H9 (cell line): ENCODE measurements at regions not wholly inside any gene's neighbourhood (a gene's known extent, or its start where the extent isn't known, plus 50 kb on each side); places are given as distances from the start of the nearest gene placed in this dataset.

Source experiments
- DNase-seq: peaks from one replicate; pipeline ENCODE4 v3.0.0-alpha.2; 2017
- H2AFZ ChIP-seq: one replicate; pipeline ENCODE4 v1.6.1; 2013; ENCODE audit warnings: mild to moderate bottlenecking, low read length, control low read depth, moderate library complexity
- H2AK5ac ChIP-seq: 2 replicates; pipeline ENCODE4 v1.6.1; 2013; ENCODE audit warnings: low read length, control low read depth, mixed read lengths; ENCODE audit not compliant: insufficient read length
- H2BK120ac ChIP-seq: one replicate; pipeline ENCODE4 v1.6.1; 2013; ENCODE audit warnings: low read depth, mild to moderate bottlenecking, low read length, control low read depth, inconsistent platforms; ENCODE audit not compliant: poor library complexity, severe bottlenecking
- H2BK12ac ChIP-seq: 2 replicates; pipeline ENCODE4 v1.6.1; 2013; ENCODE audit warnings: low read length, control low read depth, mixed read lengths, low read depth; ENCODE audit not compliant: insufficient read length
- H2BK15ac ChIP-seq: 2 replicates; pipeline ENCODE4 v1.6.1; 2013; ENCODE audit warnings: low read depth, low read length, control low read depth
- H2BK20ac ChIP-seq: one replicate; pipeline ENCODE4 v1.6.1; 2013; ENCODE audit warnings: low read depth, mild to moderate bottlenecking, low read length, control low read depth, inconsistent platforms; ENCODE audit not compliant: poor library complexity, severe bottlenecking
- H2BK5ac ChIP-seq: 2 replicates; pipeline ENCODE4 v1.6.1; 2013; ENCODE audit warnings: low read length, control low read depth, mixed read lengths; ENCODE audit not compliant: insufficient read length
- H3K14ac ChIP-seq: 2 replicates; pipeline ENCODE4 v1.6.1; 2013; ENCODE audit warnings: low read length, control low read depth; ENCODE audit not compliant: insufficient read depth
- H3K18ac ChIP-seq: 2 replicates; pipeline ENCODE4 v1.6.1; 2013; ENCODE audit warnings: low read depth, mild to moderate bottlenecking, mixed read lengths, low read length, control low read depth; ENCODE audit not compliant: insufficient read length
- H3K23ac ChIP-seq: 2 replicates; pipeline ENCODE4 v1.6.1; 2013; ENCODE audit warnings: low read length, control low read depth, mixed read lengths, low read depth; ENCODE audit not compliant: insufficient read length
- H3K23me2 ChIP-seq: 2 replicates; pipeline ENCODE4 v1.6.1; 2013; ENCODE audit warnings: low read depth, mild to moderate bottlenecking, mixed read lengths, low read length, control low read depth; ENCODE audit not compliant: insufficient read length, poor library complexity, severe bottlenecking
- H3K27ac ChIP-seq: 2 replicates; pipeline ENCODE4 v1.5.1; 2013; ENCODE audit warnings: low read length, control low read depth, mixed read lengths, low read depth; ENCODE audit not compliant: insufficient read length
- H3K27me3 ChIP-seq: 2 replicates; pipeline ENCODE4 v1.6.1; 2013; ENCODE audit warnings: low read length, control low read depth, inconsistent platforms; ENCODE audit not compliant: insufficient read depth
- H3K4ac ChIP-seq: 2 replicates; pipeline ENCODE4 v1.6.1; 2013; ENCODE audit warnings: low read depth, mild to moderate bottlenecking, control low read depth, inconsistent platforms, low read length, moderate library complexity
- H3K4me1 ChIP-seq: 2 replicates; pipeline ENCODE4 v1.6.1; 2013; ENCODE audit warnings: low read length, control low read depth, inconsistent platforms; ENCODE audit not compliant: insufficient read depth
- H3K4me2 ChIP-seq: 2 replicates; pipeline ENCODE4 v1.6.1; 2013; ENCODE audit warnings: low read length, control low read depth, mixed read lengths; ENCODE audit not compliant: insufficient read length, insufficient read depth
- H3K56ac ChIP-seq: 2 replicates; pipeline ENCODE4 v1.6.1; 2013; ENCODE audit warnings: low read depth, mild to moderate bottlenecking, mixed read lengths, low read length, control low read depth; ENCODE audit not compliant: insufficient read length
- H3K79me1 ChIP-seq: 2 replicates; pipeline ENCODE4 v1.6.1; 2013; ENCODE audit warnings: low read depth, mild to moderate bottlenecking, moderate library complexity, low read length, control low read depth, inconsistent platforms; ENCODE audit not compliant: insufficient read depth, poor library complexity, severe bottlenecking
- H3K79me2 ChIP-seq: 2 replicates; pipeline ENCODE4 v1.6.1; 2013; ENCODE audit warnings: low read length, control low read depth, inconsistent platforms; ENCODE audit not compliant: insufficient read depth
- H3K9ac ChIP-seq: 2 replicates; pipeline ENCODE4 v1.6.1; 2013; ENCODE audit warnings: low read length, control low read depth, mixed read lengths; ENCODE audit not compliant: insufficient read length; ENCODE audit errors: extremely low read depth
- H3K9me3 ChIP-seq: one replicate; pipeline ENCODE4 v1.6.1; 2013; ENCODE audit warnings: low read depth, low read length, inconsistent platforms; ENCODE audit not compliant: control insufficient read depth
- H3T11ph ChIP-seq: one replicate; pipeline ENCODE4 v1.6.1; 2013; ENCODE audit warnings: mild to moderate bottlenecking, low read length, control low read depth, inconsistent platforms
- H4K20me1 ChIP-seq: one replicate; pipeline ENCODE4 v1.6.1; 2013; ENCODE audit not compliant: control insufficient read depth, insufficient read length, insufficient read depth
- H4K5ac ChIP-seq: 2 replicates; pipeline ENCODE4 v1.6.1; 2013; ENCODE audit warnings: low read depth, mild to moderate bottlenecking, mixed read lengths, low read length, control low read depth; ENCODE audit not compliant: insufficient read length
- H4K8ac ChIP-seq: replicated peaks from 2 replicates; pipeline ENCODE4 v1.6.1; 2013; ENCODE audit warnings: low read length, control low read depth, mixed read lengths, low read depth; ENCODE audit not compliant: insufficient read length
- H4K91ac ChIP-seq: 2 replicates; pipeline ENCODE4 v1.6.1; 2013; ENCODE audit warnings: low read depth, mild to moderate bottlenecking, moderate library complexity, mixed read lengths, low read length, control low read depth; ENCODE audit not compliant: insufficient read length
- H3K27ac Mint-ChIP-seq, 3 experiments: 2 replicates in 2 of 3; 3 replicates in 1 of 3; pipeline ENCODE4 v1.8.0; 2020 to 2021; ENCODE audit warnings: mixed read lengths in 3 of 3, mild to moderate bottlenecking in 1 of 3, moderate library complexity in 1 of 3
- H3K27me3 Mint-ChIP-seq: 2 replicates; pipeline ENCODE4 v1.8.0; 2021; ENCODE audit warnings: low read depth, mild to moderate bottlenecking, moderate library complexity, mixed read lengths
- H3K36me3 Mint-ChIP-seq, 3 experiments: 2 replicates in 2 of 3; 3 replicates in 1 of 3; pipeline ENCODE4 v1.8.0; 2020 to 2021; ENCODE audit warnings: low read depth in 3 of 3, mixed read lengths in 3 of 3; ENCODE audit not compliant: insufficient read depth in 1 of 3
- H3K4me1 Mint-ChIP-seq, 2 experiments: 2 replicates each; pipeline ENCODE4 v1.8.0; 2020; ENCODE audit warnings: mixed read lengths in 2 of 2
- H3K4me3 Mint-ChIP-seq, 2 experiments: 2 replicates in 1 of 2; 3 replicates in 1 of 2; pipeline ENCODE4 v1.8.0; 2020 to 2021; ENCODE audit warnings: mild to moderate bottlenecking in 2 of 2, mixed read lengths in 2 of 2, moderate library complexity in 1 of 2
- H3K9me3 Mint-ChIP-seq, 2 experiments: 2 replicates in 1 of 2; 3 replicates in 1 of 2; pipeline ENCODE4 v1.8.0; 2020; ENCODE audit warnings: mild to moderate bottlenecking in 2 of 2, mixed read lengths in 2 of 2, moderate library complexity in 1 of 2
- CTCF ChIP-seq: fragments of 200-600 bp; sonication (generic); conservative IDR thresholded peaks from 3 replicates; pipeline ENCODE4 v1.8.0; 2021; ENCODE audit warnings: antibody characterized with exemption, mild to moderate bottlenecking
- WGBS: extraction: QIAGEN DNeasy Blood & Tissue Kit; methylation state at CpG from one replicate; pipeline ENCODE4 v1.1.7; 2013; ENCODE audit warnings: missing lambda C conversion rate, low lambda C conversion rate, mixed read lengths; ENCODE audit not compliant: insufficient read length; ENCODE audit errors: extremely low coverage; 5-methylcytosine and 5-hydroxymethylcytosine counted together

- no peak overlapping the region for H2BK20ac ChIP-seq
- no peak overlapping the region for H3K56ac ChIP-seq
- H3K4ac ChIP-seq: no peak overlapping the region
- Mint-ChIP-seq H3K27me3 (peaks cover 14% of the 10 kb centered on the region), H3K9me3 (peaks cover 10 to 15% of the 10 kb centered on the region in 2 experiments), H3K36me3 (peaks cover 2 to 7% (median 6%) of the 10 kb centered on the region in 3 experiments; a peak in 5 of 7 replicates), H3K27ac (no peak overlapping the region; a peak in 1 of 7 replicates), H3K4me3 (no peak overlapping the region), H3K4me1 (no peaks in the 10 kb centered on the region)
- H2BK15ac ChIP-seq: no peak overlapping the region
- no peaks in the 10 kb centered on the region for H3K79me2 ChIP-seq
- H2BK120ac ChIP-seq: no peak overlapping the region
- no peak overlapping the region for H2BK12ac ChIP-seq
- no peak overlapping the region for H3K18ac ChIP-seq
- H2AFZ ChIP-seq: no peak overlapping the region
- no peaks in the 10 kb centered on the region for H3K27me3 ChIP-seq
- no peak for TF ChIP-seq CTCF
- no peak overlapping the region for H2BK5ac ChIP-seq
- H3T11ph ChIP-seq: no peak overlapping the region
- no peaks in the 10 kb centered on the region for H3K23me2 ChIP-seq
- H4K5ac ChIP-seq: no peak overlapping the region
- no peak overlapping the region for H4K8ac ChIP-seq
- H4K20me1 ChIP-seq: no peaks in the 10 kb centered on the region
- no peak overlapping the region for H3K14ac ChIP-seq
- no peak for DNase-seq
- no peaks in the 10 kb centered on the region for H3K79me1 ChIP-seq
- no peak overlapping the region for H4K91ac ChIP-seq
- no peaks in the 10 kb centered on the region for H3K9me3 ChIP-seq
- no CpG with 5 or more reads among the region's 12 CpGs for WGBS
- no peak overlapping the region for H3K9ac ChIP-seq
- H3K23ac ChIP-seq: no peak overlapping the region
- no peak overlapping the region for H3K27ac ChIP-seq
- H3K4me1 ChIP-seq: no peaks in the 10 kb centered on the region
- H3K4me2 ChIP-seq: no peak overlapping the region
- H2AK5ac ChIP-seq: no peak overlapping the region
Measured at GRCh38 chr20:60649541-60649940, 602.5 kb upstream of the CDH4 start.
